Type B pancreatic cell (in vitro differentiated cells): ENCODE measurements at regions not wholly inside any gene's neighbourhood (a gene's known extent, or its start where the extent isn't known, plus 50 kb on each side); places are given as distances from the start of the nearest gene placed in this dataset.

Experiments
- DNase-seq: peaks from one replicate; pipeline ENCODE4 v3.0.0; 2021; ENCODE audit warnings: mixed read lengths; ENCODE audit not compliant: unreplicated experiment; ENCODE audit errors: extremely low spot score
- H3K27ac Mint-ChIP-seq: 2 replicates; pipeline ENCODE4 v1.8.0; 2021; ENCODE audit warnings: mild to moderate bottlenecking, mixed read lengths
- H3K27me3 Mint-ChIP-seq: 2 replicates; pipeline ENCODE4 v1.8.0; 2021; ENCODE audit warnings: mixed read lengths
- H3K36me3 Mint-ChIP-seq: 2 replicates; pipeline ENCODE4 v1.8.0; 2021; ENCODE audit warnings: mixed read lengths
- H3K4me1 Mint-ChIP-seq: one replicate; pipeline ENCODE4 v1.8.0; 2021; ENCODE audit warnings: mixed read lengths; ENCODE audit not compliant: unreplicated experiment
- H3K4me3 Mint-ChIP-seq: 2 replicates; pipeline ENCODE4 v1.8.0; 2021; ENCODE audit warnings: mild to moderate bottlenecking, mixed read lengths
- H3K9me3 Mint-ChIP-seq: 2 replicates; pipeline ENCODE4 v1.8.0; 2021; ENCODE audit warnings: mixed read lengths
- TF ChIP-seq, protein P1 (sequence below): fragments of 200-600 bp; sonication (generic); conservative IDR thresholded peaks from 2 replicates; pipeline ENCODE4 v1.5.0; 2021; ENCODE audit warnings: antibody characterized with exemption, mild to moderate bottlenecking

DNA sequence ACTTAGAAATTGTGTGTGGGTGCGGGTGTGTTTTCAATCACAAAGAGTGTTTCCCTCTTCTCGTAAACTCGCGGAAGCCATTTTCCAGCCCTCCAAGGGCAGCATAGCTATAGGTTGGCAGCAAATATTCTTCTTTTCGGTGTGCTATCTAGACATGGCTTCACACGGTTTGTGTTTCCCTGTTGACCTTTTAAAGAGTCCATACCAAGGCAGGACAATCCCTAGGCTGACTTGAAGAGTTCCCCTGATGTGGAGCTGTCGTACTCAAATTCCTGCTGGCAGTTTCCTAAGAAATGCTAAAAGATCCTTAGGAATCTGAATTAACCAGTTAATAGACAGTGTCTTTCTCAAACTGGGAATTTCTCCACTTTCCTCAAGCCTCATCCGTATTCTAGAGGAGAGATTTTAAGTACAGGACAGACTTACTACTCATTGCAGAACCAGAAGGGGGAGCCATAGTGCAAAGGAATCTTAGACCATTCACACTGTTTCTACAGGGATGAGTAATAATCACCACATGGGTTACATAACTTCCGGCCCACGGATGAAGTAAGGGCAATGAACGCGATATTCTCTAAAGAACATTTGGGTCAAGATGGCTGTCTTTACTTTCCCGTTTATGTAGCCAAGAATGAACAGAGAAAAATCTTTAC is 288.6 kb upstream of the ELAC2 start:
- no peak for DNase-seq

DNA sequence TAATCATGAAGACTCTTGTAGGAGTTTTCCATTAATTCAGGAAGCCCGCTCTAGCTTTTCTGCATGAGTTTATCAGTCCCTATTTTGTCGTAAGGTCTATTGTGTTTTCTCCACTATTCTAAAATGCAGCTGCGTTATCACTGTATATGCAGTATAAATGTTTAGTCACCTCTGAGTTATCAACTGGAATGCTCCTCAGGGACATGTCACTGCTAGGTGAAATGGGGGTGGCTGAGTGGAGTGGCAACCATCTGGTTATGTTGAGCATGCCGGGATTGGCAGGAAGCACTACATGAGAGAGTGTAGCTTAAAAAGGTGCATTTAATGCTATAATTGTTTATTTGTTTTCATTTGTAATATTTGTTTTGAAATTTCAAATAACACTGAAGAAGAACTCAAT is 285.2 kb upstream of the ELAC2 start:
- no peaks in the 10 kb centered on the region for H3K27me3 Mint-ChIP-seq
- peaks cover 17% of the 10 kb centered on the region for H3K4me1 Mint-ChIP-seq
- TF ChIP-seq, protein P1, sequence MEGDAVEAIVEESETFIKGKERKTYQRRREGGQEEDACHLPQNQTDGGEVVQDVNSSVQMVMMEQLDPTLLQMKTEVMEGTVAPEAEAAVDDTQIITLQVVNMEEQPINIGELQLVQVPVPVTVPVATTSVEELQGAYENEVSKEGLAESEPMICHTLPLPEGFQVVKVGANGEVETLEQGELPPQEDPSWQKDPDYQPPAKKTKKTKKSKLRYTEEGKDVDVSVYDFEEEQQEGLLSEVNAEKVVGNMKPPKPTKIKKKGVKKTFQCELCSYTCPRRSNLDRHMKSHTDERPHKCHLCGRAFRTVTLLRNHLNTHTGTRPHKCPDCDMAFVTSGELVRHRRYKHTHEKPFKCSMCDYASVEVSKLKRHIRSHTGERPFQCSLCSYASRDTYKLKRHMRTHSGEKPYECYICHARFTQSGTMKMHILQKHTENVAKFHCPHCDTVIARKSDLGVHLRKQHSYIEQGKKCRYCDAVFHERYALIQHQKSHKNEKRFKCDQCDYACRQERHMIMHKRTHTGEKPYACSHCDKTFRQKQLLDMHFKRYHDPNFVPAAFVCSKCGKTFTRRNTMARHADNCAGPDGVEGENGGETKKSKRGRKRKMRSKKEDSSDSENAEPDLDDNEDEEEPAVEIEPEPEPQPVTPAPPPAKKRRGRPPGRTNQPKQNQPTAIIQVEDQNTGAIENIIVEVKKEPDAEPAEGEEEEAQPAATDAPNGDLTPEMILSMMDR = no peak
- no peak overlapping the region for H3K27ac Mint-ChIP-seq
- H3K9me3 Mint-ChIP-seq = peaks cover 4% of the 10 kb centered on the region
- no peaks in the 10 kb centered on the region for H3K36me3 Mint-ChIP-seq
- no peak overlapping the region for H3K4me3 Mint-ChIP-seq
- DNase-seq = no peak

More for the DNA sequence above, 288.6 kb upstream of the ELAC2 start:
- Mint-ChIP-seq H3K27me3 (no peaks in the 10 kb centered on the region), H3K9me3 (peaks cover 16% of the 10 kb centered on the region), H3K27ac (no peak overlapping the region), H3K4me1 (peaks cover 15% of the 10 kb centered on the region), H3K4me3 (no peak overlapping the region), H3K36me3 (no peaks in the 10 kb centered on the region)
- TF ChIP-seq, protein P1 = peak; percentile 74

DNA sequence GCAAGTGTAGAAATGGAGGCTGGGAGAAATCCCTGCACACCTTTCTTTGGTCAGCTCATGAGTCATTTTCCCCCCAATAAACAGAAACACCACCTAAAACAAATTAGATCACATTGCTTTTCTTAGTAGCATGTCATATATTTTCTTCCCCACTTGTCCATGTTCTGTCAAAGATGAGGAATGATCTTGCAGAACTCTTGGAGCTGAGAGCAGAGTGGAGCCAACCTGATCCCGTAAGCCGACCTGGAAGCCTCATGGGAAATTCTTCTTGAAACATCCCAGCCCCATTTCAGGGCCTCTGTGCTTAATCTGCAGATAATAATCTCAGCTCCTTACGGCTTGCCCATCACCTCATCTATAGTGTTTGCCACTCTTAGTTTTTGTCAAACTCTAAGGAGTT is 284.6 kb upstream of the ELAC2 start:
- H3K36me3 Mint-ChIP-seq = no peaks in the 10 kb centered on the region

DNA sequence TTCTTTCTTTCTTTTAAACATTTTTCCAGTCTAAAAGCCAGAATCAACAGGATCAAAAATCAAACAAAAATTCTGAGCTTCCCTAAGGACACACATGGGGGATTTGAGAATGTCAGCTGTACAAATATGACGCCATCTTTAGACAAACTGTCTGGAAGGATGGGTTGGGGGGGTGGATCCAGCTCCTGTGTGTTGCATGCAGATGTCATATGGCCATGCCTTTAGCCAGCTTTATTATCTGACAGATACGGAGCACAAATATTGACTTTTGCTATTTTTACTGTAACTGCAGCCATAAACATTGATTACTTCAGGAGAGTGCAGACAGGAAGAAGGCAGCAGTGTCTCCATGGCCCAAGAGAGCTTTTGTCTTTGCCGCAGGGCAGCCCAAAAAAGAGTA is 279.4 kb upstream of the ELAC2 start:
- no peaks in the 10 kb centered on the region for H3K27me3 Mint-ChIP-seq
- no peak overlapping the region for H3K27ac Mint-ChIP-seq
- TF ChIP-seq, protein P1 = no peak
- no peaks in the 10 kb centered on the region for H3K9me3 Mint-ChIP-seq
- H3K36me3 Mint-ChIP-seq = no peaks in the 10 kb centered on the region
- H3K4me3 Mint-ChIP-seq = no peak overlapping the region
- H3K4me1 Mint-ChIP-seq = peaks cover 17% of the 10 kb centered on the region
- no peak for DNase-seq

More for the DNA sequence above, 284.6 kb upstream of the ELAC2 start:
- Mint-ChIP-seq H3K4me3 (peak overlapping the region; percentile 20), H3K9me3 (peaks cover 4% of the 10 kb centered on the region), H3K4me1 (peaks cover 23% of the 10 kb centered on the region), H3K27me3 (no peaks in the 10 kb centered on the region), H3K27ac (no peak overlapping the region)
- DNase-seq = no peak
- TF ChIP-seq, protein P1 = no peak

DNA sequence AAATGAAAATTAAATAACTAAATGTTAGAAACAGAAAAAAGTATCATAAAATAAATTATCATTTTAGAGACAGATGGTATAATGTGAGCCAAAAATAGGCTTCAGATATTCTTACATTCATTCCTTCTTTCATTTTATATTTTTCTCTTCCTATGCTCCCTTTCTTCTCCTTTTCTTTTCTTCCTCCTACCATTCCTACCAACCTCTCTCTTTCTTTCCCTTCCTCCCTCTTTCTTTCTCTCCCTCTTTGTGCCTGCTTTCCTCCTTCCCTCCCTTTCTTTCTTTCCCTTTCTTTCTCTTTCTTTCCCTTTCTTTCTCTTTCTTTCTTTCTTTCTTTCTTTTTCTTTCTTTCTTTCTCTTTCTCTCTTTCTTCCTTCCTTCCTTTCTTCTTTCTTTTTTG is 275.6 kb upstream of the ELAC2 start:
- Mint-ChIP-seq H3K4me3 (no peak overlapping the region), H3K27ac (no peak overlapping the region), H3K9me3 (no peaks in the 10 kb centered on the region), H3K36me3 (no peaks in the 10 kb centered on the region), H3K4me1 (peaks cover 17% of the 10 kb centered on the region), H3K27me3 (no peaks in the 10 kb centered on the region)
- TF ChIP-seq, protein P1 = no peak
- no peak for DNase-seq

DNA sequence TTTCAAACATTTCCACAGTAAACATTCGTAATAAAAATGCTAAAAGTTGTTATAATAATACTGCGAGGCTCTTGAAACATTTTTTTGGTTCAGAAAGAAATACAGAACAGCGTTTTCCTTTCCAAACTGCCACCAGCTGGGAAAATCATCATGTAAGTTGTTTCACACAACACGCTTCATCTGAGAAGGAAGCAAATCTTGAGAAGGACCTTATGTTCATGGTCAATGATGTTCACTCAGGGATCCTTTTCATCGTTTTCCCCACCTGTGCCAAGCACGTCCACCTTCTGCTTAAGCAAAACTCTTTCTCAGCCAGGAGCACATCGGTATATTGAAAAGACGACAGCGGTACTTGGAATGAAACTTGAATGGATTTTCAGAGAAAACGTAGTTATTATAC is 274.5 kb upstream of the ELAC2 start:
- no peaks in the 10 kb centered on the region for H3K9me3 Mint-ChIP-seq

More for the DNA sequence above, 274.5 kb upstream of the ELAC2 start:
- Mint-ChIP-seq H3K36me3 (no peaks in the 10 kb centered on the region), H3K4me3 (no peak overlapping the region), H3K4me1 (peaks cover 9% of the 10 kb centered on the region), H3K27ac (no peak overlapping the region), H3K27me3 (no peaks in the 10 kb centered on the region)
- TF ChIP-seq, protein P1 = no peak
- no peak for DNase-seq
